Keratinocyte (primary cell): ENCODE measurements at regions not wholly inside any gene's neighbourhood (a gene's known extent, or its start where the extent isn't known, plus 50 kb on each side); places are given as distances from the start of the nearest gene placed in this dataset.

ENCODE experiments used
- DNase-seq: peaks from one replicate; pipeline ENCODE4 v3.0.0-alpha.2; 2011; ENCODE audit warnings: low read depth, missing footprints, low spot score
- FAIRE-seq: peaks from 2 replicates; lab custom pipeline; 2011; peaks lifted over from hg19 to GRCh38; lab: Jason Lieb, UNC
- H2AFZ ChIP-seq: 2 replicates; pipeline ENCODE4 v1.6.0; 2012; ENCODE audit warnings: low read length, control low read depth, inconsistent platforms; ENCODE audit not compliant: control insufficient read depth
- H3K27ac ChIP-seq: 2 replicates; pipeline ENCODE4 v1.5.1; 2011; ENCODE audit warnings: low read length; ENCODE audit not compliant: control insufficient read depth, insufficient read depth
- H3K27me3 ChIP-seq: 3 replicates; pipeline ENCODE4 v1.6.0; 2011; ENCODE audit warnings: low read length; ENCODE audit not compliant: control insufficient read depth, insufficient read depth; ENCODE audit errors: extremely low read depth
- H3K36me3 ChIP-seq, 2 experiments: 2 replicates in 1 of 2; 3 replicates in 1 of 2; pipeline ENCODE4 v1.5.1; 2011; ENCODE audit warnings: low read length in 2 of 2, mild to moderate bottlenecking in 1 of 2; ENCODE audit not compliant: control insufficient read depth in 2 of 2, insufficient read depth in 2 of 2; ENCODE audit errors: extremely low read depth in 1 of 2
- H3K4me1 ChIP-seq: 3 replicates; pipeline ENCODE4 v1.5.1; 2011; ENCODE audit warnings: low read length; ENCODE audit not compliant: control insufficient read depth, insufficient read depth; ENCODE audit errors: extremely low read depth
- H3K4me2 ChIP-seq: 3 replicates; pipeline ENCODE4 v1.6.0; 2011; ENCODE audit warnings: low read depth, low read length; ENCODE audit not compliant: control insufficient read depth, insufficient read depth; ENCODE audit errors: extremely low read depth
- H3K4me3 ChIP-seq, 3 experiments: fragments of 200-600 bp in 1 of 3; sonication (generic) in 1 of 3; 2 replicates in 2 of 3; 3 replicates in 1 of 3; pipeline ENCODE4 v1.5.1; 2011 to 2016; ENCODE audit warnings: low read length in 3 of 3, mild to moderate bottlenecking in 3 of 3, control low read depth in 2 of 3, inconsistent platforms in 1 of 3, low read depth in 1 of 3, mixed read lengths in 1 of 3, mixed run types in 1 of 3, moderate library complexity in 1 of 3; ENCODE audit not compliant: control insufficient read depth in 2 of 3, insufficient read depth in 2 of 3; ENCODE audit errors: extremely low read depth in 1 of 3
- H3K79me2 ChIP-seq: 2 replicates; pipeline ENCODE4 v1.6.0; 2012; ENCODE audit warnings: low read length; ENCODE audit not compliant: control insufficient read depth, insufficient read depth
- H3K9ac ChIP-seq: 3 replicates; pipeline ENCODE4 v1.6.0; 2011; ENCODE audit warnings: low read length; ENCODE audit not compliant: control insufficient read depth, insufficient read depth; ENCODE audit errors: extremely low read depth
- H3K9me1 ChIP-seq: 3 replicates; pipeline ENCODE4 v1.6.0; 2011; ENCODE audit warnings: low read length; ENCODE audit not compliant: control insufficient read depth, insufficient read depth; ENCODE audit errors: extremely low read depth
- H3K9me3 ChIP-seq: 2 replicates; pipeline ENCODE4 v1.5.1; 2012; ENCODE audit warnings: low read depth, low read length; ENCODE audit not compliant: control insufficient read depth
- H4K20me1 ChIP-seq: 3 replicates; pipeline ENCODE4 v1.6.0; 2011; ENCODE audit warnings: low read length; ENCODE audit not compliant: control insufficient read depth, insufficient read depth; ENCODE audit errors: extremely low read depth
- EZH2 ChIP-seq: IDR thresholded peaks from one replicate; pipeline ENCODE4 v1.6.1; 2012; ENCODE audit warnings: inconsistent platforms, mild to moderate bottlenecking, low read length, moderate library complexity
- dilution Hi-C: fragments of 300-500 bp; cut with MboI; formaldehyde crosslinking; loops from one replicate; pipeline ENCODE4 v1.7.0; 2020; ENCODE audit warnings: low sequenced_read_pairs; ENCODE audit not compliant: extremely low pct_ligation_motif_present
- TF ChIP-seq, protein P1 (sequence below), 3 experiments: IDR thresholded peaks in 1 of 3; conservative IDR thresholded peaks in 1 of 3; optimal IDR thresholded peaks in 1 of 3; 2 replicates in 2 of 3; 3 replicates in 1 of 3; pipeline versions ENCODE3 to v1.5.1; 2011; ENCODE audit warnings: low read length in 3 of 3, mild to moderate bottlenecking in 3 of 3, moderate library complexity in 2 of 3, control low read depth in 1 of 3, inconsistent platforms in 1 of 3; ENCODE audit not compliant: insufficient read depth in 2 of 3; ENCODE audit errors: extremely low read depth in 1 of 3

DNA sequence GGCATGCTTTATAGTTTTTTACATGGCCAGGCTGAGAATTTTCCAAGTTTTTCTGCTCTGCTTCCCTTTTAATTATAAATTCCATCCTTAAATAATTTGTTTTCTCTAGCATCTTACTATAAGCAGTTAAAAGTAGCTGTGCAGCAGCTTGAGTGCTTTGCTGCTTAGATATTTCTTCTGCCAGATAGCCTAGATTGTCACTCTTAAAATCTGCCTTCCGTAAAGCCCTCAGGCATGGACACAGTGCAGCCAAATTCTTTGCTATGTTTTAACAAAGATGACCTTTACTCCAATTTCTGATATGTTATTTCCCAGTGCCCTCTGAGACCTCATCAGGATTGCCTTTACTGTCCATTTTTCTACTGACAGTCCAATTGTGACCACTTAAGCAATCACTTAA lies 92.6 kb upstream of the SGK1 start:
- no peak overlapping the region for H3K4me3 ChIP-seq
- no peak for TF ChIP-seq EZH2
- TF ChIP-seq, protein P1, sequence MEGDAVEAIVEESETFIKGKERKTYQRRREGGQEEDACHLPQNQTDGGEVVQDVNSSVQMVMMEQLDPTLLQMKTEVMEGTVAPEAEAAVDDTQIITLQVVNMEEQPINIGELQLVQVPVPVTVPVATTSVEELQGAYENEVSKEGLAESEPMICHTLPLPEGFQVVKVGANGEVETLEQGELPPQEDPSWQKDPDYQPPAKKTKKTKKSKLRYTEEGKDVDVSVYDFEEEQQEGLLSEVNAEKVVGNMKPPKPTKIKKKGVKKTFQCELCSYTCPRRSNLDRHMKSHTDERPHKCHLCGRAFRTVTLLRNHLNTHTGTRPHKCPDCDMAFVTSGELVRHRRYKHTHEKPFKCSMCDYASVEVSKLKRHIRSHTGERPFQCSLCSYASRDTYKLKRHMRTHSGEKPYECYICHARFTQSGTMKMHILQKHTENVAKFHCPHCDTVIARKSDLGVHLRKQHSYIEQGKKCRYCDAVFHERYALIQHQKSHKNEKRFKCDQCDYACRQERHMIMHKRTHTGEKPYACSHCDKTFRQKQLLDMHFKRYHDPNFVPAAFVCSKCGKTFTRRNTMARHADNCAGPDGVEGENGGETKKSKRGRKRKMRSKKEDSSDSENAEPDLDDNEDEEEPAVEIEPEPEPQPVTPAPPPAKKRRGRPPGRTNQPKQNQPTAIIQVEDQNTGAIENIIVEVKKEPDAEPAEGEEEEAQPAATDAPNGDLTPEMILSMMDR (optimal IDR thresholded peaks at IDR 0.05 in 1 of 3, IDR thresholded peaks at IDR 0.05 in 1 of 3, conservative IDR thresholded peaks at IDR 0.05 in 1 of 3; ENCODE audit: extremely low read depth in 1 of 3, insufficient read depth in 2 of 3, low read length in 3 of 3), result no peak
- H3K36me3 ChIP-seq, result no peaks in the 10 kb centered on the region
- H4K20me1 ChIP-seq, result no peaks in the 10 kb centered on the region
- H3K27ac ChIP-seq, result no peak overlapping the region
- H3K79me2 ChIP-seq, result no peaks in the 10 kb centered on the region
- H3K4me2 ChIP-seq, result no peak overlapping the region
- H3K9ac ChIP-seq, result no peak overlapping the region
- no peaks in the 10 kb centered on the region for H3K27me3 ChIP-seq
- FAIRE-seq (no peak), DNase-seq (no peak)
- dilution Hi-C loops, result no loop called here
- H2AFZ ChIP-seq, result no peak overlapping the region
- no peaks in the 10 kb centered on the region for H3K9me1 ChIP-seq
- peaks cover 4% of the 10 kb centered on the region for H3K4me1 ChIP-seq
- H3K9me3 ChIP-seq, result no peaks in the 10 kb centered on the region

DNA sequence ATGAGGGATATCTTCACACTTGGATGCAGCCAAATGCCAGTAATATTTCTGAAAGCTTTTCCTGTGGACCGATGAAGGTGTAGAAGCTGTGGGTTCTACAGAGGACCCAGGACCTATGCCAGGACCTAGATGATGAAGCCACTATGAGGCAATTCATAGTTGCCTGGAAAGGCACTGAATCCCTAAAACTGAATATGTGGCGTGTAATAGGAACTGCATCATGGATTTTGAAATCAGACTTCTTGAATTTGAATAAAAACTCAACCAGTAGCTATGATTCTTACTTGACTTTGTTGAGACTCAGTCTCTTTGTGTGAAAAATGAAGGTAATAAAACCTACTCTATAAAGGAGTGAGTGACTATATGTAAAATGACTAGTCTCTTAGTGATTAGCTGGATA lies 89.9 kb upstream of the SGK1 start:
- FAIRE-seq, result no peak
- no peak overlapping the region for H3K27ac ChIP-seq
- DNase-seq, result no peak
- no peak overlapping the region for H3K4me3 ChIP-seq
- no peak for TF ChIP-seq EZH2
- TF ChIP-seq, protein P1 (optimal IDR thresholded peaks at IDR 0.05 in 1 of 3, IDR thresholded peaks at IDR 0.05 in 1 of 3, conservative IDR thresholded peaks at IDR 0.05 in 1 of 3; ENCODE audit: extremely low read depth in 1 of 3, insufficient read depth in 2 of 3, low read length in 3 of 3), result no peak
- H3K79me2 ChIP-seq, result no peaks in the 10 kb centered on the region
- H3K4me2 ChIP-seq, result no peak overlapping the region
- no peaks in the 10 kb centered on the region for H3K9me1 ChIP-seq
- dilution Hi-C loops, result no loop called here
- H2AFZ ChIP-seq, result no peak overlapping the region
- peaks cover 4% of the 10 kb centered on the region for H3K4me1 ChIP-seq
- no peaks in the 10 kb centered on the region for H3K9me3 ChIP-seq
- no peaks in the 10 kb centered on the region for H4K20me1 ChIP-seq
- H3K9ac ChIP-seq, result no peak overlapping the region
- no peaks in the 10 kb centered on the region for H3K27me3 ChIP-seq
- H3K36me3 ChIP-seq, result no peaks in the 10 kb centered on the region
